Nephron progenitor cell (in vitro differentiated cells): ENCODE measurements at regions not wholly inside any gene's neighbourhood (a gene's known extent, or its start where the extent isn't known, plus 50 kb on each side); places are given as distances from the start of the nearest gene placed in this dataset.

Source experiments
- DNase-seq: peaks from one replicate; pipeline ENCODE4 v3.0.0; 2021
- H3K27ac Mint-ChIP-seq: 2 replicates; pipeline ENCODE4 v1.8.0; 2021; ENCODE audit warnings: mild to moderate bottlenecking, moderate library complexity, mixed read lengths
- H3K27me3 Mint-ChIP-seq: 2 replicates; pipeline ENCODE4 v1.8.0; 2021; ENCODE audit warnings: mild to moderate bottlenecking, low read depth, mixed read lengths; ENCODE audit not compliant: poor library complexity
- H3K36me3 Mint-ChIP-seq: 2 replicates; pipeline ENCODE4 v1.8.0; 2021; ENCODE audit warnings: low read depth, mixed read lengths
- H3K4me1 Mint-ChIP-seq: 2 replicates; pipeline ENCODE4 v1.8.0; 2021; ENCODE audit warnings: mixed read lengths
- H3K4me3 Mint-ChIP-seq: 2 replicates; pipeline ENCODE4 v1.8.0; 2021; ENCODE audit warnings: mild to moderate bottlenecking, moderate library complexity, mixed read lengths
- H3K9me3 Mint-ChIP-seq: 2 replicates; pipeline ENCODE4 v1.8.0; 2021; ENCODE audit warnings: mild to moderate bottlenecking, moderate library complexity, mixed read lengths
- TF ChIP-seq, protein P1 (sequence below): fragments of 200-600 bp; sonication (generic); IDR thresholded peaks from 2 replicates; pipeline ENCODE4 v1.5.0; 2021; ENCODE audit warnings: antibody characterized with exemption

DNA sequence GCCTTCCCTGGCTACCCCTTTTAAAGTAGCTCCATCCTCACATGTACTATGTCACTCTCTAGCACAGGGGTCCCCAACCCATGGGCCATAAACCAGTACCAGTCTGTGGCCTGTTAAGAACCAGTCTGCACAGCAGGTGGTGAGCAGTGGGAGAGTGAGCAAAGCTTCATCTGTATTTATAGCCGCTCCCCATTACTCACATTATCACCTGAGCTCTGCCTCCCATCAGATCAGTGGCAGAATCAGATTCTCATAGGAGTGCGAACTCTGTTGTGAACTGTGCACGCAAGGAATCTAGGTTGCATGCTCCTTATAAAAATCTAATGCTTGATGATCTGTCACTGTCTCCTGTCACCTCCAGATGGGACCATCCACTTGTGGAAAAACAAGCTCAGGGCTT is 116.6 kb upstream of the FOXD3 start:
- H3K9me3 Mint-ChIP-seq, result peaks cover 7% of the 10 kb centered on the region

DNA sequence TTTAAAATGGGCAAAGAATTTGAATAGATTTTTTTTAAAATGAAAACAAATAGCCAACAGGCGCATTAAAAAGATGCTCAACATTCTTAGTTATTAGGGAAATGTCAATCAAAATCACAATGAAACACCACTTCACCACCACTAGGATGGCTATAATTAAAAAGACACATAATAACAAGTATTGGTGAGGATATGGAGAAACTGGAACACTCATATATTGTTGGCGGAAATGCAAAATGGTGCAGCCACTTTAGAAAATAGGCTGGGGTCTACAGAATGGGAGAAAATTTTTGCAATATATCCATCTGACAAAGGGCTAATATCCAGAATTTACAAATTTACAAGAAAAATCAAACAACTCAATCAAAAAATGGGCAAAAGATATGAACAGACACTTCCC is 107.8 kb upstream of the FOXD3 start:
- H3K27ac Mint-ChIP-seq, result no peak overlapping the region
- no peaks in the 10 kb centered on the region for H3K4me1 Mint-ChIP-seq
- H3K4me3 Mint-ChIP-seq, result no peak overlapping the region
- no peaks in the 10 kb centered on the region for H3K36me3 Mint-ChIP-seq
- peaks cover 15% of the 10 kb centered on the region for H3K9me3 Mint-ChIP-seq
- TF ChIP-seq, protein P1, sequence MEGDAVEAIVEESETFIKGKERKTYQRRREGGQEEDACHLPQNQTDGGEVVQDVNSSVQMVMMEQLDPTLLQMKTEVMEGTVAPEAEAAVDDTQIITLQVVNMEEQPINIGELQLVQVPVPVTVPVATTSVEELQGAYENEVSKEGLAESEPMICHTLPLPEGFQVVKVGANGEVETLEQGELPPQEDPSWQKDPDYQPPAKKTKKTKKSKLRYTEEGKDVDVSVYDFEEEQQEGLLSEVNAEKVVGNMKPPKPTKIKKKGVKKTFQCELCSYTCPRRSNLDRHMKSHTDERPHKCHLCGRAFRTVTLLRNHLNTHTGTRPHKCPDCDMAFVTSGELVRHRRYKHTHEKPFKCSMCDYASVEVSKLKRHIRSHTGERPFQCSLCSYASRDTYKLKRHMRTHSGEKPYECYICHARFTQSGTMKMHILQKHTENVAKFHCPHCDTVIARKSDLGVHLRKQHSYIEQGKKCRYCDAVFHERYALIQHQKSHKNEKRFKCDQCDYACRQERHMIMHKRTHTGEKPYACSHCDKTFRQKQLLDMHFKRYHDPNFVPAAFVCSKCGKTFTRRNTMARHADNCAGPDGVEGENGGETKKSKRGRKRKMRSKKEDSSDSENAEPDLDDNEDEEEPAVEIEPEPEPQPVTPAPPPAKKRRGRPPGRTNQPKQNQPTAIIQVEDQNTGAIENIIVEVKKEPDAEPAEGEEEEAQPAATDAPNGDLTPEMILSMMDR, result no peak
- peaks cover 7% of the 10 kb centered on the region for H3K27me3 Mint-ChIP-seq
- no peak for DNase-seq

More for the DNA sequence above, 116.6 kb upstream of the FOXD3 start:
- Mint-ChIP-seq H3K4me1 (no peaks in the 10 kb centered on the region), H3K4me3 (no peak overlapping the region), H3K27ac (no peak overlapping the region), H3K36me3 (no peaks in the 10 kb centered on the region), H3K27me3 (peaks cover 16% of the 10 kb centered on the region)
- DNase-seq, result no peak
- TF ChIP-seq, protein P1, result no peak

- DNase-seq, result no peak
- TF ChIP-seq, protein P1, result no peak
- no peak overlapping the region for H3K4me3 Mint-ChIP-seq
- H3K9me3 Mint-ChIP-seq, result peaks cover 8% of the 10 kb centered on the region
- H3K27ac Mint-ChIP-seq, result no peak overlapping the region
- no peaks in the 10 kb centered on the region for H3K36me3 Mint-ChIP-seq
- no peaks in the 10 kb centered on the region for H3K4me1 Mint-ChIP-seq
- H3K27me3 Mint-ChIP-seq, result peaks cover 6% of the 10 kb centered on the region
Measured at GRCh38 chr1:63223426-63223825, 98.9 kb upstream of the FOXD3 start.

- TF ChIP-seq, protein P1, result no peak
- H3K4me1 Mint-ChIP-seq, result peaks cover 12% of the 10 kb centered on the region
- H3K4me3 Mint-ChIP-seq, result no peak overlapping the region
- peaks cover 6% of the 10 kb centered on the region for H3K27me3 Mint-ChIP-seq
- peaks cover 25% of the 10 kb centered on the region for H3K9me3 Mint-ChIP-seq
- no peak overlapping the region for H3K27ac Mint-ChIP-seq
- H3K36me3 Mint-ChIP-seq, result peaks cover 9% of the 10 kb centered on the region
- no peak for DNase-seq
Measured at GRCh38 chr1:63230722-63231121, 91.6 kb upstream of the FOXD3 start.

- TF ChIP-seq, protein P1, result no peak
- Mint-ChIP-seq H3K27ac (peak overlapping the region; percentile 29), H3K4me1 (peaks cover 13% of the 10 kb centered on the region), H3K36me3 (peaks cover 9% of the 10 kb centered on the region), H3K27me3 (peaks cover 1% of the 10 kb centered on the region), H3K9me3 (peaks cover 21% of the 10 kb centered on the region), H3K4me3 (no peak overlapping the region)
- DNase-seq, result no peak
Measured at GRCh38 chr1:63238721-63239120, 83.6 kb upstream of the FOXD3 start.

DNA sequence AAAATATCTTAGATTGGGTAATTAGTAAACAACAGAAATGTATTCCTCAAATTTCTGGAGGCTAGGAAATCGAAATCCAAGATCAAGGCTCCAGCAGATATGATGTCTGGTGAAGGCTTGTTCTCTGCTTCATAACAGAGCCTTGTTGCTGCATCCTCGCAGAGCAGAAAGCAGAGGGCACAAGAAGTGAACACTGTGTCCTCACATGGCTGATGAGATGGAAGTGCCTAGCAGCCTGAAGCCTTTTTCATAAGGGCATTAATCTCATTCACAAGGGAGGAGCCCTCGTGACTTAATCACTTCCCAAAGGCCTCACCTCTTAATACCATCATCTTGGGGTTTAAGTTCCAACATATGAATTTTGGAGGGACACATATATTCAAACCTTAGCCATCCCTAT is 77.2 kb upstream of the FOXD3 start:
- Mint-ChIP-seq H3K4me1 (no peaks in the 10 kb centered on the region), H3K27me3 (no peaks in the 10 kb centered on the region), H3K4me3 (no peak overlapping the region), H3K9me3 (peaks cover 15% of the 10 kb centered on the region), H3K36me3 (no peaks in the 10 kb centered on the region), H3K27ac (no peak overlapping the region)
- TF ChIP-seq, protein P1, result no peak
- DNase-seq, result no peak
